ENCODE measurements at regions not wholly inside any gene's neighbourhood (a gene's known extent, or its start where the extent isn't known, plus 50 kb on each side); places are given as distances from the start of the nearest gene placed in this dataset.

- ChIA-PET CTCF (no interaction called here), POLR2A (no interaction called here)
- peaks cover 52% of the 10 kb centered on the region for H3K9me3 ChIP-seq (ENCODE audit: control insufficient read depth, insufficient read depth, low read length)
- DNase-seq (ENCODE audit: low read depth, low spot score): no peak
- H3K4me3 ChIP-seq (ENCODE audit: low read depth, low read length): no peak overlapping the region
- H3K27me3 ChIP-seq (ENCODE audit: control insufficient read depth, insufficient read depth, low read length): no peaks in the 10 kb centered on the region
- H3K27ac ChIP-seq (ENCODE audit: low read depth, low read length): no peak overlapping the region
- no peak for TF ChIP-seq CTCF (IDR thresholded peaks at IDR 0.05; ENCODE audit: low read depth, low read length)
Observed at GRCh38 chr11:133698654-133699053, 146.7 kb downstream of the SPATA19 start.

GRCh38 chr11:133697603-133698180 lies 147.6 kb downstream of the SPATA19 start:
- no peak overlapping the region for H3K4me3 ChIP-seq (ENCODE audit: low read depth, low read length)
- H3K9me3 ChIP-seq (ENCODE audit: control insufficient read depth, insufficient read depth, low read length): peaks cover 60% of the 10 kb centered on the region
- ChIA-PET POLR2A (no interaction called here), CTCF (no interaction called here)
- TF ChIP-seq CTCF (IDR thresholded peaks at IDR 0.05; ENCODE audit: low read depth, low read length): no peak
- no peak overlapping the region for H3K27ac ChIP-seq (ENCODE audit: low read depth, low read length)
- H3K27me3 ChIP-seq (ENCODE audit: control insufficient read depth, insufficient read depth, low read length): no peaks in the 10 kb centered on the region
- no peak for DNase-seq (ENCODE audit: low read depth, low spot score)

- CTCF ChIA-PET: no interaction called here
Observed at GRCh38 chr11:133697161-133697560, 148.2 kb downstream of the SPATA19 start.

GRCh38 chr11:133695387-133695786 lies 149.9 kb downstream of the SPATA19 start:
- ChIA-PET CTCF (no interaction called here), POLR2A (no interaction called here)
- Histone ChIP-seq H3K27ac (ENCODE audit: low read depth, low read length) (no peak overlapping the region), H3K4me3 (ENCODE audit: low read depth, low read length) (no peak overlapping the region), H3K9me3 (ENCODE audit: control insufficient read depth, insufficient read depth, low read length) (peaks cover 51% of the 10 kb centered on the region), H3K27me3 (ENCODE audit: control insufficient read depth, insufficient read depth, low read length) (no peaks in the 10 kb centered on the region)
- TF ChIP-seq CTCF (IDR thresholded peaks at IDR 0.05; ENCODE audit: low read depth, low read length): no peak
- DNase-seq (ENCODE audit: low read depth, low spot score): no peak

More at GRCh38 chr11:133697161-133697560, 148.2 kb downstream of the SPATA19 start:
- TF ChIP-seq CTCF (IDR thresholded peaks at IDR 0.05; ENCODE audit: low read depth, low read length): no peak
- Histone ChIP-seq H3K27ac (ENCODE audit: low read depth, low read length) (no peak overlapping the region), H3K9me3 (ENCODE audit: control insufficient read depth, insufficient read depth, low read length) (peaks cover 63% of the 10 kb centered on the region), H3K27me3 (ENCODE audit: control insufficient read depth, insufficient read depth, low read length) (no peaks in the 10 kb centered on the region), H3K4me3 (ENCODE audit: low read depth, low read length) (no peak overlapping the region)
- POLR2A ChIA-PET: no interaction called here
- no peak for DNase-seq (ENCODE audit: low read depth, low spot score)

- no peaks in the 10 kb centered on the region for H3K27me3 ChIP-seq (ENCODE audit: control insufficient read depth, insufficient read depth, low read length)
- no peak overlapping the region for H3K4me3 ChIP-seq (ENCODE audit: low read depth, low read length)
- POLR2A ChIA-PET: no interaction called here
- peaks cover 50% of the 10 kb centered on the region for H3K9me3 ChIP-seq (ENCODE audit: control insufficient read depth, insufficient read depth, low read length)
- CTCF ChIA-PET: no interaction called here
- no peak for TF ChIP-seq CTCF (IDR thresholded peaks at IDR 0.05; ENCODE audit: low read depth, low read length)
- no peak overlapping the region for H3K27ac ChIP-seq (ENCODE audit: low read depth, low read length)
- no peak for DNase-seq (ENCODE audit: low read depth, low spot score)
Observed at GRCh38 chr11:133694701-133695100, 150.6 kb downstream of the SPATA19 start.
